GM12878 (cell line): ENCODE measurements at regions not wholly inside any gene's neighbourhood (a gene's known extent, or its start where the extent isn't known, plus 50 kb on each side); places are given as distances from the start of the nearest gene placed in this dataset.
A peak's percentile ranks its signal among the peaks of the same experiment; 100 is the strongest.

Source experiments
- CBX5 ChIP-seq: sonication (generic); IDR thresholded peaks from 2 replicates; pipeline ENCODE4 v1.6.1; 2016; ENCODE audit warnings: low read depth, moderate library complexity, mild to moderate bottlenecking, inconsistent platforms
- ETV6 ChIP-seq, 2 experiments: fragments of 450-650 bp in 1 of 2; IDR thresholded peaks in 1 of 2; conservative IDR thresholded peaks in 1 of 2; 2 replicates each; pipeline ENCODE4 v1.6.1; 2014; ENCODE audit warnings: antibody characterized with exemption in 1 of 2, borderline replicate concordance in 1 of 2, low read depth in 1 of 2, mild to moderate bottlenecking in 1 of 2, moderate library complexity in 1 of 2
- IKZF2 ChIP-seq, 2 experiments: fragments of 450-650 bp; IDR thresholded peaks; 2 replicates each; pipeline ENCODE4 v1.6.1; 2017; ENCODE audit warnings: mild to moderate bottlenecking in 2 of 2, moderate library complexity in 2 of 2
- IRF5 ChIP-seq: fragments of 450-650 bp; IDR thresholded peaks from 2 replicates; pipeline ENCODE4 v1.6.1; 2017; ENCODE audit warnings: borderline replicate concordance
- JUND ChIP-seq: IDR thresholded peaks from 2 replicates; pipeline ENCODE4 v1.6.1; 2012; ENCODE audit warnings: low read depth, mild to moderate bottlenecking, low read length, improper control_type of control experiment, moderate library complexity
- LARP7 ChIP-seq: fragments of 450-650 bp; IDR thresholded peaks from 2 replicates; pipeline ENCODE4 v1.6.1; 2017; ENCODE audit warnings: mild to moderate bottlenecking
- MEF2B ChIP-seq: fragments of 450-650 bp; IDR thresholded peaks from 2 replicates; pipeline ENCODE4 v1.6.1; 2018; ENCODE audit warnings: mild to moderate bottlenecking, moderate library complexity; ENCODE audit not compliant: partially characterized antibody, poor library complexity, severe bottlenecking
- NFIC ChIP-seq: IDR thresholded peaks from 2 replicates; pipeline ENCODE4 v1.6.1; 2012; ENCODE audit warnings: low read depth, mild to moderate bottlenecking, inconsistent platforms, low read length, moderate library complexity
- RAD21 ChIP-seq: IDR thresholded peaks from 2 replicates; pipeline ENCODE4 v1.6.1; 2011; ENCODE audit warnings: mild to moderate bottlenecking, low read depth, low read length, moderate library complexity; ENCODE audit not compliant: insufficient read depth
- RUNX3 ChIP-seq: IDR thresholded peaks from 2 replicates; pipeline ENCODE4 v1.6.1; 2012; ENCODE audit warnings: low read length, inconsistent platforms
- SMAD1 ChIP-seq: fragments of 450-650 bp; IDR thresholded peaks from 2 replicates; pipeline ENCODE4 v1.6.1; 2018; ENCODE audit warnings: mild to moderate bottlenecking, low read depth; ENCODE audit not compliant: partially characterized antibody
- SREBF1 ChIP-seq: IDR thresholded peaks from 2 replicates; pipeline ENCODE4 v1.6.1; 2012; ENCODE audit warnings: mild to moderate bottlenecking, low read length
- TCF3 ChIP-seq: IDR thresholded peaks from 2 replicates; pipeline ENCODE4 v1.6.1; 2012; ENCODE audit warnings: low read depth, mild to moderate bottlenecking, low read length, borderline replicate concordance; ENCODE audit not compliant: insufficient read depth
- ZBTB33 ChIP-seq: fragments of 450-650 bp; IDR thresholded peaks from 2 replicates; pipeline ENCODE4 v1.6.1; 2017; ENCODE audit warnings: mild to moderate bottlenecking
- ZNF274 ChIP-seq: IDR thresholded peaks from one replicate; pipeline ENCODE4 v1.8.0; 2011; ENCODE audit not compliant: insufficient read length, insufficient read depth
- ZSCAN29 ChIP-seq: fragments of 450-650 bp; IDR thresholded peaks from 2 replicates; pipeline ENCODE4 v1.6.1; 2017; ENCODE audit warnings: mild to moderate bottlenecking, moderate library complexity
- TF ChIP-seq, protein P1 (sequence below): IDR thresholded peaks from 2 replicates; pipeline ENCODE4 v1.6.1; 2012; ENCODE audit warnings: low read depth, low read length, improper control_type of control experiment
- TF ChIP-seq, protein P2 (sequence below): fragments of 450-650 bp; IDR thresholded peaks from 2 replicates; pipeline ENCODE4 v1.6.1; 2016; ENCODE audit warnings: mild to moderate bottlenecking
- TF ChIP-seq, protein P3 (sequence below): fragments of 450-650 bp; formaldehyde crosslinking; IDR thresholded peaks from 2 replicates; pipeline ENCODE4 v1.5.0; 2022; ENCODE audit warnings: mild to moderate bottlenecking, missing genetic modification characterization
- TF ChIP-seq, protein P4 (sequence below): fragments of 150-350 bp; IDR thresholded peaks from 2 replicates; pipeline ENCODE4 v1.6.1; 2016; ENCODE audit warnings: low read depth, low read length

GRCh38 chr4:170705907-170706306 is 616.2 kb upstream of the AADAT start (continued):
- TF ChIP-seq ZBTB33 (no peak), SREBF1 (no peak), MEF2B (peak; percentile 56), IRF5 (no peak), JUND (peak; percentile 70; the same call in 1 of the 2 replicates), LARP7 (no peak), IKZF2 (IDR thresholded peaks at IDR 0.05) (peak; percentile 58 to 73; a peak in 3 of 4 replicates), SMAD1 (no peak), CBX5 (no peak), ZSCAN29 (no peak), NFIC (peak; percentile 76; the same call in 1 of the 2 replicates), RAD21 (no peak), ZNF274 (no peak), TCF3 (no peak), RUNX3 (peak; percentile 87), ETV6 (conservative IDR thresholded peaks at IDR 0.05 in 1 of 2, IDR thresholded peaks at IDR 0.05 in 1 of 2; ENCODE audit: borderline replicate concordance in 1 of 2, low read depth in 1 of 2) (no peak)
- TF ChIP-seq, protein P1, sequence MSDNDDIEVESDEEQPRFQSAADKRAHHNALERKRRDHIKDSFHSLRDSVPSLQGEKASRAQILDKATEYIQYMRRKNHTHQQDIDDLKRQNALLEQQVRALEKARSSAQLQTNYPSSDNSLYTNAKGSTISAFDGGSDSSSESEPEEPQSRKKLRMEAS = no peak
- TF ChIP-seq, protein P2, sequence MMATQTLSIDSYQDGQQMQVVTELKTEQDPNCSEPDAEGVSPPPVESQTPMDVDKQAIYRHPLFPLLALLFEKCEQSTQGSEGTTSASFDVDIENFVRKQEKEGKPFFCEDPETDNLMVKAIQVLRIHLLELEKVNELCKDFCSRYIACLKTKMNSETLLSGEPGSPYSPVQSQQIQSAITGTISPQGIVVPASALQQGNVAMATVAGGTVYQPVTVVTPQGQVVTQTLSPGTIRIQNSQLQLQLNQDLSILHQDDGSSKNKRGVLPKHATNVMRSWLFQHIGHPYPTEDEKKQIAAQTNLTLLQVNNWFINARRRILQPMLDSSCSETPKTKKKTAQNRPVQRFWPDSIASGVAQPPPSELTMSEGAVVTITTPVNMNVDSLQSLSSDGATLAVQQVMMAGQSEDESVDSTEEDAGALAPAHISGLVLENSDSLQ = peak; percentile 61
- TF ChIP-seq, protein P3, sequence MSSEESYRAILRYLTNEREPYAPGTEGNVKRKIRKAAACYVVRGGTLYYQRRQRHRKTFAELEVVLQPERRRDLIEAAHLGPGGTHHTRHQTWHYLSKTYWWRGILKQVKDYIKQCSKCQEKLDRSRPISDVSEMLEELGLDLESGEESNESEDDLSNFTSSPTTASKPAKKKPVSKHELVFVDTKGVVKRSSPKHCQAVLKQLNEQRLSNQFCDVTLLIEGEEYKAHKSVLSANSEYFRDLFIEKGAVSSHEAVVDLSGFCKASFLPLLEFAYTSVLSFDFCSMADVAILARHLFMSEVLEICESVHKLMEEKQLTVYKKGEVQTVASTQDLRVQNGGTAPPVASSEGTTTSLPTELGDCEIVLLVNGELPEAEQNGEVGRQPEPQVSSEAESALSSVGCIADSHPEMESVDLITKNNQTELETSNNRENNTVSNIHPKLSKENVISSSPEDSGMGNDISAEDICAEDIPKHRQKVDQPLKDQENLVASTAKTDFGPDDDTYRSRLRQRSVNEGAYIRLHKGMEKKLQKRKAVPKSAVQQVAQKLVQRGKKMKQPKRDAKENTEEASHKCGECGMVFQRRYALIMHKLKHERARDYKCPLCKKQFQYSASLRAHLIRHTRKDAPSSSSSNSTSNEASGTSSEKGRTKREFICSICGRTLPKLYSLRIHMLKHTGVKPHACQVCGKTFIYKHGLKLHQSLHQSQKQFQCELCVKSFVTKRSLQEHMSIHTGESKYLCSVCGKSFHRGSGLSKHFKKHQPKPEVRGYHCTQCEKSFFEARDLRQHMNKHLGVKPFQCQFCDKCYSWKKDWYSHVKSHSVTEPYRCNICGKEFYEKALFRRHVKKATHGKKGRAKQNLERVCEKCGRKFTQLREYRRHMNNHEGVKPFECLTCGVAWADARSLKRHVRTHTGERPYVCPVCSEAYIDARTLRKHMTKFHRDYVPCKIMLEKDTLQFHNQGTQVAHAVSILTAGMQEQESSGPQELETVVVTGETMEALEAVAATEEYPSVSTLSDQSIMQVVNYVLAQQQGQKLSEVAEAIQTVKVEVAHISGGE = no peak
- TF ChIP-seq, protein P4, sequence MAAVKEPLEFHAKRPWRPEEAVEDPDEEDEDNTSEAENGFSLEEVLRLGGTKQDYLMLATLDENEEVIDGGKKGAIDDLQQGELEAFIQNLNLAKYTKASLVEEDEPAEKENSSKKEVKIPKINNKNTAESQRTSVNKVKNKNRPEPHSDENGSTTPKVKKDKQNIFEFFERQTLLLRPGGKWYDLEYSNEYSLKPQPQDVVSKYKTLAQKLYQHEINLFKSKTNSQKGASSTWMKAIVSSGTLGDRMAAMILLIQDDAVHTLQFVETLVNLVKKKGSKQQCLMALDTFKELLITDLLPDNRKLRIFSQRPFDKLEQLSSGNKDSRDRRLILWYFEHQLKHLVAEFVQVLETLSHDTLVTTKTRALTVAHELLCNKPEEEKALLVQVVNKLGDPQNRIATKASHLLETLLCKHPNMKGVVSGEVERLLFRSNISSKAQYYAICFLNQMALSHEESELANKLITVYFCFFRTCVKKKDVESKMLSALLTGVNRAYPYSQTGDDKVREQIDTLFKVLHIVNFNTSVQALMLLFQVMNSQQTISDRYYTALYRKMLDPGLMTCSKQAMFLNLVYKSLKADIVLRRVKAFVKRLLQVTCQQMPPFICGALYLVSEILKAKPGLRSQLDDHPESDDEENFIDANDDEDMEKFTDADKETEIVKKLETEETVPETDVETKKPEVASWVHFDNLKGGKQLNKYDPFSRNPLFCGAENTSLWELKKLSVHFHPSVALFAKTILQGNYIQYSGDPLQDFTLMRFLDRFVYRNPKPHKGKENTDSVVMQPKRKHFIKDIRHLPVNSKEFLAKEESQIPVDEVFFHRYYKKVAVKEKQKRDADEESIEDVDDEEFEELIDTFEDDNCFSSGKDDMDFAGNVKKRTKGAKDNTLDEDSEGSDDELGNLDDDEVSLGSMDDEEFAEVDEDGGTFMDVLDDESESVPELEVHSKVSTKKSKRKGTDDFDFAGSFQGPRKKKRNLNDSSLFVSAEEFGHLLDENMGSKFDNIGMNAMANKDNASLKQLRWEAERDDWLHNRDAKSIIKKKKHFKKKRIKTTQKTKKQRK = no peak
